ENCODE measurements at regions not wholly inside any gene's neighbourhood (a gene's known extent, or its start where the extent isn't known, plus 50 kb on each side); places are given as distances from the start of the nearest gene placed in this dataset.

DNA sequence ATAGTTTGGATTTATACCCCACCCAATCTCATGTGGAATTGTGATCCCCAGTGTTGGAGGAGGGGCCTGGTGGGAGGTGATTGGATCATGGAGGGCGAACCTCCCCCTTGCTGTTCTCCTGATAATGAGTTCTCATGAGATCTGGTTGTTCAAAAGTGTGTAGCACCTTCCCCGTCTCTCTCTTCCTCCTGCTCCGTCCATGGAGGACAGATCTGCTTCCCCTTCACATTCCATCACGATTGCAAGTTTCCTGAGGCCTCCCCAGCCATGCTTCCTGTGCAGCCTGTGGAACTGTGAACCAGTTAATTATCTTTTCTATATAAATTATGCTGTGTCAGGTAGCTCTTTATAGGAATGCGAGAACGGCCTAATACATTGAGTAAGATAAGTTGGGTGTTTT is 518.8 kb upstream of the LCORL start:
- no peaks in the 10 kb centered on the region for H3K9me3 ChIP-seq (ENCODE audit: insufficient read depth, low read depth)
- intact Hi-C loops (cut with micrococcal nuclease; ENCODE audit: unreplicated experiment): no loop called here
- no peak overlapping the region for H3K27ac ChIP-seq
- H3K36me3 ChIP-seq (ENCODE audit: low read depth): no peaks in the 10 kb centered on the region
- CTCF ChIA-PET: no interaction called here
- H2AFZ ChIP-seq: no peak overlapping the region
- no peak for DNase-seq
- H3F3A ChIP-seq (ENCODE audit: insufficient read depth, low read depth): no peaks in the 10 kb centered on the region
- H3K9me2 ChIP-seq (ENCODE audit: insufficient read depth): no peaks in the 10 kb centered on the region
- no peaks in the 10 kb centered on the region for H3K79me2 ChIP-seq (ENCODE audit: low read depth)
- no peak overlapping the region for H3K4me3 ChIP-seq
- no peaks in the 10 kb centered on the region for H3K27me3 ChIP-seq (ENCODE audit: insufficient read depth, low read depth)
- TF ChIP-seq, protein P1, sequence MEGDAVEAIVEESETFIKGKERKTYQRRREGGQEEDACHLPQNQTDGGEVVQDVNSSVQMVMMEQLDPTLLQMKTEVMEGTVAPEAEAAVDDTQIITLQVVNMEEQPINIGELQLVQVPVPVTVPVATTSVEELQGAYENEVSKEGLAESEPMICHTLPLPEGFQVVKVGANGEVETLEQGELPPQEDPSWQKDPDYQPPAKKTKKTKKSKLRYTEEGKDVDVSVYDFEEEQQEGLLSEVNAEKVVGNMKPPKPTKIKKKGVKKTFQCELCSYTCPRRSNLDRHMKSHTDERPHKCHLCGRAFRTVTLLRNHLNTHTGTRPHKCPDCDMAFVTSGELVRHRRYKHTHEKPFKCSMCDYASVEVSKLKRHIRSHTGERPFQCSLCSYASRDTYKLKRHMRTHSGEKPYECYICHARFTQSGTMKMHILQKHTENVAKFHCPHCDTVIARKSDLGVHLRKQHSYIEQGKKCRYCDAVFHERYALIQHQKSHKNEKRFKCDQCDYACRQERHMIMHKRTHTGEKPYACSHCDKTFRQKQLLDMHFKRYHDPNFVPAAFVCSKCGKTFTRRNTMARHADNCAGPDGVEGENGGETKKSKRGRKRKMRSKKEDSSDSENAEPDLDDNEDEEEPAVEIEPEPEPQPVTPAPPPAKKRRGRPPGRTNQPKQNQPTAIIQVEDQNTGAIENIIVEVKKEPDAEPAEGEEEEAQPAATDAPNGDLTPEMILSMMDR (conservative IDR thresholded peaks at IDR 0.05): no peak
- TF ChIP-seq EZH2 (IDR thresholded peaks at IDR 0.05; ENCODE audit: low read depth): no peak
- POLR2A ChIA-PET (ENCODE audit: unreplicated experiment): no interaction called here
- no TSS peak for BruUV-seq (replicated peaks)
- no peaks in the 10 kb centered on the region for H3K4me1 ChIP-seq (replicated peaks; ENCODE audit: insufficient read depth)
- H3K4me2 ChIP-seq: no peak overlapping the region
- no peaks in the 10 kb centered on the region for H4K20me1 ChIP-seq (ENCODE audit: insufficient read depth)

DNA sequence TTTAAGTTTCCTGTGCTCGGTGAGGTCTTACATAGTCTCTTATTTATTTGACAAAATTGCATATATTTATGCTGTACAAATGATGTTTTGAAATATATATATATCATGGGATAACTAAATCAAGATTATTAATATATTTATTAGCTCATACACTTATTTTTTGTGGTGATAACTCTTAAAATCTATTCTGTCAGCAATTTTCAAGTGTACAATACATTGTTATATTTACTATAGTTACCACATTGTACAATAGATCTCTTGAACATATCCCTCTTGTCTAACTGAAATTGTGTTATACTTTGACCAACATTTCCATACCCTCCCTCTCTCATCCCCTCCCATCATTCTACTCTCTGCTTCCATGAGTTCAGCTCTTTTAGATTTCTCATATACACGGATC is 516.6 kb upstream of the LCORL start:
- TF ChIP-seq, protein P1 (conservative IDR thresholded peaks at IDR 0.05): no peak
- no peak for TF ChIP-seq EZH2 (IDR thresholded peaks at IDR 0.05; ENCODE audit: low read depth)
- Histone ChIP-seq H4K20me1 (ENCODE audit: insufficient read depth) (no peaks in the 10 kb centered on the region), H3K4me2 (no peak overlapping the region), H2AFZ (no peak overlapping the region), H3F3A (ENCODE audit: insufficient read depth, low read depth) (no peaks in the 10 kb centered on the region), H3K4me1 (replicated peaks; ENCODE audit: insufficient read depth) (no peaks in the 10 kb centered on the region), H3K27ac (no peak overlapping the region), H3K9me3 (ENCODE audit: insufficient read depth, low read depth) (no peaks in the 10 kb centered on the region), H3K4me3 (no peak overlapping the region), H3K9me2 (ENCODE audit: insufficient read depth) (no peaks in the 10 kb centered on the region), H3K79me2 (ENCODE audit: low read depth) (no peaks in the 10 kb centered on the region), H3K36me3 (ENCODE audit: low read depth) (no peaks in the 10 kb centered on the region), H3K27me3 (ENCODE audit: insufficient read depth, low read depth) (no peaks in the 10 kb centered on the region)
- CTCF ChIA-PET: no interaction called here
- POLR2A ChIA-PET (ENCODE audit: unreplicated experiment): no interaction called here
- intact Hi-C loops (cut with micrococcal nuclease; ENCODE audit: unreplicated experiment): no loop called here
- BruUV-seq (replicated peaks): no TSS peak
- no peak for DNase-seq

GRCh38 chr4:18536428-18536827 is 514.9 kb upstream of the LCORL start:
- Histone ChIP-seq H3K36me3 (ENCODE audit: low read depth) (no peaks in the 10 kb centered on the region), H3K9me2 (ENCODE audit: insufficient read depth) (no peaks in the 10 kb centered on the region), H3K27ac (no peak overlapping the region), H3K4me2 (no peak overlapping the region), H3K9me3 (ENCODE audit: insufficient read depth, low read depth) (no peaks in the 10 kb centered on the region), H3K79me2 (ENCODE audit: low read depth) (no peaks in the 10 kb centered on the region), H3K27me3 (ENCODE audit: insufficient read depth, low read depth) (no peaks in the 10 kb centered on the region), H3F3A (ENCODE audit: insufficient read depth, low read depth) (no peaks in the 10 kb centered on the region), H3K4me3 (no peak overlapping the region), H4K20me1 (ENCODE audit: insufficient read depth) (no peaks in the 10 kb centered on the region), H2AFZ (no peak overlapping the region), H3K4me1 (replicated peaks; ENCODE audit: insufficient read depth) (no peaks in the 10 kb centered on the region)
- BruUV-seq (replicated peaks): no TSS peak
- DNase-seq: no peak
- ChIA-PET POLR2A (ENCODE audit: unreplicated experiment) (no interaction called here), CTCF (no interaction called here)
- intact Hi-C loops (cut with micrococcal nuclease; ENCODE audit: unreplicated experiment): no loop called here
- TF ChIP-seq EZH2 (IDR thresholded peaks at IDR 0.05; ENCODE audit: low read depth): no peak
- TF ChIP-seq, protein P1 (conservative IDR thresholded peaks at IDR 0.05): no peak

Measured in PC-9 (cell line).